NCI-H1694 (cell line): ENCODE measurements at regions not wholly inside any gene's neighbourhood (a gene's known extent, or its start where the extent isn't known, plus 50 kb on each side); places are given as distances from the start of the nearest gene placed in this dataset.

Experiments used
- DNase-seq: peaks from one replicate; lab custom pipeline; 2025; lab: John Stamatoyannopoulos, UW

- no peak for DNase-seq
Measured at GRCh38 chr17:71157297-71157696, 963.5 kb upstream of the SOX9 start.

- no peak for DNase-seq
Measured at GRCh38 chr17:71158437-71158836, 962.4 kb upstream of the SOX9 start.

- no peak for DNase-seq
Measured at GRCh38 chr17:71163121-71163812, 957.6 kb upstream of the SOX9 start.

- DNase-seq = no peak
Measured at GRCh38 chr17:71163813-71164122, 957.1 kb upstream of the SOX9 start.

GRCh38 chr17:71164561-71164960 is 956.3 kb upstream of the SOX9 start:
- DNase-seq = no peak

- no peak for DNase-seq
Measured at GRCh38 chr17:71166311-71166710, 954.5 kb upstream of the SOX9 start.

GRCh38 chr17:71168053-71168741 is 952.6 kb upstream of the SOX9 start:
- DNase-seq = no peak

- no peak for DNase-seq
Measured at GRCh38 chr17:71170070-71170469, 950.8 kb upstream of the SOX9 start.

- no peak for DNase-seq
Measured at GRCh38 chr17:71171270-71171669, 949.5 kb upstream of the SOX9 start.

- DNase-seq = no peak
Measured at GRCh38 chr17:71173991-71174390, 946.8 kb upstream of the SOX9 start.

- no peak for DNase-seq
Measured at GRCh38 chr17:71176331-71176730, 944.5 kb upstream of the SOX9 start.

- DNase-seq = no peak
Measured at GRCh38 chr17:71176928-71177443, 943.8 kb upstream of the SOX9 start.

- no peak for DNase-seq
Measured at GRCh38 chr17:71180801-71181385, 939.9 kb upstream of the SOX9 start.

GRCh38 chr17:71183066-71183660 is 937.7 kb upstream of the SOX9 start:
- no peak for DNase-seq

- DNase-seq = no peak
Measured at GRCh38 chr17:71184716-71185115, 936.1 kb upstream of the SOX9 start.

- DNase-seq = no peak
Measured at GRCh38 chr17:71187145-71187878, 933.5 kb upstream of the SOX9 start.

- DNase-seq = no peak
Measured at GRCh38 chr17:71188811-71189492, 931.9 kb upstream of the SOX9 start.

GRCh38 chr17:71189493-71189831 is 931.4 kb upstream of the SOX9 start:
- DNase-seq = no peak

GRCh38 chr17:71192039-71192555 is 928.7 kb upstream of the SOX9 start:
- no peak for DNase-seq

GRCh38 chr17:71192848-71193247 is 928.0 kb upstream of the SOX9 start:
- DNase-seq = no peak

- no peak for DNase-seq
Measured at GRCh38 chr17:71200597-71200996, 920.2 kb upstream of the SOX9 start.

GRCh38 chr17:71201639-71202038 is 919.2 kb upstream of the SOX9 start:
- DNase-seq = no peak
